ENCODE measurements at regions not wholly inside any gene's neighbourhood (a gene's known extent, or its start where the extent isn't known, plus 50 kb on each side); places are given as distances from the start of the nearest gene placed in this dataset.
"Not testable (repeated sequence)": the region's sequence is repeated elsewhere in the genome, so short reads cannot be mapped to it uniquely, and the experiment has no call there.

DNA sequence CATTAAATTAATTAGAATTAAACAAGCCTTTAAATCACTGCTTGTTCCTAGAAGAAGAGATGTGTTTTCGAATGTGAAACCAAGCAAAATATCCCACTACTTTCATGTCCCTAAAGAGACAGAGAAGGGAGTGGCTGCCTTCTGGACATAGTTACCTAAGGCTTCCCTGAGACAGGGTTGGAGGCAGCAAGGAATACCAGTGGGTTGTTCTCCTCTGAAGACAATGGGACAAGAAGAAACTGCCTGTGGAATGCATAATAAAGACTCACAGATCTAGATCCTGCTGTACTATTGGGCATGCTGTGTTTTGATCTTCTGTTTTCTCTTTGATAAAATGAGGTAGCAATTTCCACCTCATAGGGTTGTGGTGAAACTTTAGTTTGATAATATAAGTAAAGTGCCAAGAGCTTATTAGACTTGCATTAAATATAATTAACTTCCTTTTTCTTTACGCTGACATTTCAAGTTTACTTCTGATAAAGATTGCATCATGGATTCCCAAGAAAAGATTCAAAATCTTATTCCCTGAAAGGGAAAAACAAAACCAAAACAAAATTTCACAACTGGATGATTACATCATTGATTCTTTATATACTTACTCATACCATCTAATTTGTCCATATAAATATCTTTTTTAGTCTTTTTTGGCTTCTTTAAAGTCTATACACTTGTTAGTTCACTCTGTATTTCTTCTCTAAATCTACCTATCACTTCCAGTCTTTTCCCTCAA, 621.3 kb downstream of the ETS1 start:
- DNase-seq (ENCODE audit: low read depth), result no peak

GRCh38 chr11:127962416-127962815, 624.9 kb downstream of the ETS1 start:
- no peak for DNase-seq (ENCODE audit: low read depth)

GRCh38 chr11:127950162-127950561, 637.2 kb downstream of the ETS1 start:
- no peak for DNase-seq (ENCODE audit: low read depth)

DNA sequence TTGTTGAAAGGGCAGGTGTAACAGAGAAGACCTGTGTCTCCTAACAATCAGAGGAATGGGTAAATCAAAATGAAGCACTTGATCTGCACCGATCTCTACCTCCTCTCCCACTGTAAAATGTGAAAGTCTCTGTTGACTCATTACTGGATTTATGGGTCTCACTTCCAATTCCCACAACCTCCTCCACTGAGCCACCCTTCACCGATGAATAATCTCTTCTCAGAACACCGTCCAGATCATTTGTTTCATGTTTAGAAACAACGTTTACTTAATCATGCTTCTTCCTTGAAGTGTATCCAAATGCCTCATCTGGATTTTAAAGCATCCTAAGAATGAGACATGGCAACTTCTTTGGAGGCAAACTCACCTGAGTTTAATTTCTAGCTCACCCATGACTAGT, 643.6 kb downstream of the ETS1 start:
- no peak for DNase-seq (ENCODE audit: low read depth)

DNA sequence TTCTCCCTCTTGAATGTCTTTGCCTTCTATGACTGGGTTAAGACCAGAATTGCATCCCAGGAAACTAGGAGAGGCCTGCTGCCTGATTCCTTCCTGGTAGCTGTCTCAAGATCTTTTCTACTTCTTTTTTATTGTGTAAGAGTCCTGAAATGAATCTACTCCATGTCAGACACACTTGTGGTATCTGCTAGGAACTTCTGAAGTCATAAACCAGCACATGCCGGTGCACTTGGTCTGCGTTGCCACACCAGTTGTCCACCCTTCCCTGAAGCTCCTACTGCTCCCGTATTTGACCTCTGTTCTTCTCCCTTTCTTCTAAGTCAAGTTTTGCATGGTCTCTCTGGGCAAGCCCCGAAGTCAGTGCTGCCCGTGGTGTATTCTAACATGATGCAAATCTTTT, 644.2 kb downstream of the ETS1 start:
- DNase-seq (ENCODE audit: low read depth), result no peak

GRCh38 chr11:127941554-127941953, 645.8 kb downstream of the ETS1 start:
- not testable (repeated sequence) for DNase-seq (ENCODE audit: low read depth)

- no peak for DNase-seq (ENCODE audit: low read depth)
Observed at GRCh38 chr11:127939000-127939399, 648.4 kb downstream of the ETS1 start.

DNA sequence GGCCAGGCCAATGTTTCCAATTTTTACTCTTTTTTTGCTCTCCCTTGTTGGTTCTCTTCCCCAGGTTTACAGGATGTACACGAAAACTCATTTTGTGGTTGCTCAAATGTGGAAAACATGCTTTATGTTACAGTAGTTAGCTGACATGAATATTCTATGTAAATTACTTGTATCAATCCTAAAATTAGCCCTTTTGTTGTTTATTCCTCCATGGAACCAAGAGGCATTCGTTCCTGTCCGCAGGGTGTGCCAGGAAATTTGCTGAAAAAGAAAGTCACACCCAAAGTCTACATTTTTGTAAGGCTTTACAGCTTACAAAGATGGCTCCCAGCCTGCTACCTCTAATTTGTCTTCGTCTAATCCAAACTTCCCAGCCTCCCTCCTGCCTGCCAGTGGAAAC, 652.3 kb downstream of the ETS1 start:
- DNase-seq (ENCODE audit: low read depth), result no peak

GRCh38 chr11:127933961-127934360, 653.4 kb downstream of the ETS1 start:
- DNase-seq (ENCODE audit: low read depth), result not testable (repeated sequence)

GRCh38 chr11:127931803-127932202, 655.6 kb downstream of the ETS1 start:
- DNase-seq (ENCODE audit: low read depth), result no peak

DNA sequence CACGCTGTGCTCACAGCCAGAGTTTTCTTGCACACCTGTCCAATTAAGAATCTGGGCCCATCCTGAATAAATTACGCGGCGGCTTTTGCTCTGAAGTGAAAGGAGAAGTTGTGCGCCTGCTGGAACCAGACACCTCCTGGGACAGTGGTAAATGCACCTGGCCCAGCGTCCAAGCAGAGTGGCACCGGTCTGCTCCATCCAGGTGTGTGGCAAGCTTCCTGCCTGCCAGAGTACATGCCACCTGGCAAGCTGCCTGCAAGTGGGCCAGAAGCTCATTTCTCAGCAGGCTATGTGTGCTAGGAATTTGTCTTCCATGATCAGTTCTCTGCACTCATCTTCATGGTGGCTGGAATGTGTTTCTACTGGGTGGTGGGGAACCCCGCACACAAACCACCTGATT, 660.6 kb downstream of the ETS1 start:
- no peak for DNase-seq (ENCODE audit: low read depth)

- DNase-seq (ENCODE audit: low read depth), result no peak
Observed at GRCh38 chr11:127925475-127925874, 661.9 kb downstream of the ETS1 start.

DNA sequence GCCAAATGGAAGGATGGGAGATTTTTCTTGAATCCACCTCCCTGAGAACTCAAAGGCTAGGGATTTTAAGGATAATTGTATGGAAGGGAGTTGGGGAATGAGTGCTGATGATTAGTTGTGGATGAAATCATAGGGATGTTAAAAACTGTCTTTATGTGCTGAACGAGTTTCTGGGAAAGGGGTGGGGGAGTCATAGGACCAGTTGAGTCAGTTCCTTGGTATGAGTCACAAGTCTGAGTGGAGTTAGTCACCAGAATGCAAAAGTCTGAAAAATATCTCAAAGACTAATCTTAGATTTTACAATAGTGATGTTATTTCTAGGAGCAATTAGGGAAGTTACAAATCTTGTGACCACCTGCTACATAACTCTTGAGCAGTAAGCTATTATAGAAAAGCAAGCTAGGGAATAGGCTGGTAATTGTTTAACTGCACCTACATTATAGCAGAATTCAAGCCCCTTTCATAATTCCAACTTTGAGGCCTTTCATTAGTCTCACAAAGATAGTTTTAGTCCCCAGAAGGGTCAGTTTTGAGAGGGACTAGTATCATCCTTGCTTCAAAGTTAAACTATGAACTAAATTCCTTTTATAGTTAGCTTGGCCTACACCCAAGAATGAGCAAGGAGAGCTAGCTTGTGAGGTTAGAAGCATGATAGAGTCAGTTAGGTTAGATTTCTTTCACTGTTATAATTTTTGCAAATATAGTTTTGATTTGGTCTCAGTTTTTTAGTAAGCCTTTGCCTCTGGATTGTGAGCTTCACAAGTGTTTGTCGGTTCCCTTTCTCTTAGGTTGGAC, 668.0 kb downstream of the ETS1 start:
- DNase-seq (ENCODE audit: low read depth), result no peak

DNA sequence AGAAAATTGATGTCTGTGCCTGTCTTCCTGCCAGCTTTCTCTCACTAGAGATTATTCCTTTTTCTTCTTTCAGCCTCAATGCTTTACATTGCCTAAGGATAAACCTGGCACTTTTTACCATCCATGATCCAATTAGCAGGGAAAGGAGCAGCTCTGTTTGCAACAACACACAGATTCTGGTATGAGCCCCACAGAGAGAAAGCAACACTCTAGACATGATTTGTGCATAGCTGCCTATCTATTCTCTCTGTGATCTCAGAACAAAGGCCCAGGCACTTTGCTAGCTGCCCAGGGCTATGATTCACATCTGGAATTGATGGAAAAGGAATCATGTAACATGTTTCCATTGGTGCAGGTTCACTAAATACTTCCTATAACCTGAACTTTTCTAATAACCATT, 685.0 kb downstream of the ETS1 start:
- no peak for DNase-seq (ENCODE audit: low read depth)

GRCh38 chr11:127898422-127899365, 688.7 kb downstream of the ETS1 start:
- DNase-seq (ENCODE audit: low read depth), result no peak

- DNase-seq (ENCODE audit: low read depth), result no peak
Observed at GRCh38 chr11:127895776-127896175, 691.6 kb downstream of the ETS1 start.

- DNase-seq (ENCODE audit: low read depth), result no peak
Observed at GRCh38 chr11:127894316-127894715, 693.0 kb downstream of the ETS1 start.

GRCh38 chr11:127890030-127890615, 697.2 kb downstream of the ETS1 start:
- DNase-seq (ENCODE audit: low read depth), result no peak

- no peak for DNase-seq (ENCODE audit: low read depth)
Observed at GRCh38 chr11:127888386-127888785, 699.0 kb downstream of the ETS1 start.

GRCh38 chr11:127875131-127875530, 712.2 kb downstream of the ETS1 start:
- no peak for DNase-seq (ENCODE audit: low read depth)

- DNase-seq (ENCODE audit: low read depth), result no peak
Observed at GRCh38 chr11:127873478-127873877, 713.9 kb downstream of the ETS1 start.

GRCh38 chr11:127866109-127866508, 721.2 kb downstream of the ETS1 start:
- DNase-seq (ENCODE audit: low read depth), result no peak

All from T-helper 22 cell (primary cell).